ENCODE measurements at regions not wholly inside any gene's neighbourhood (a gene's known extent, or its start where the extent isn't known, plus 50 kb on each side); places are given as distances from the start of the nearest gene placed in this dataset.

- TF ChIP-seq REST (IDR thresholded peaks at IDR 0.05; ENCODE audit: low read depth, low read length) = no peak
- no peak for TF ChIP-seq NKRF (conservative IDR thresholded peaks at IDR 0.05)
- no peak for TF ChIP-seq KLF5 (IDR thresholded peaks at IDR 0.05; ENCODE audit: partially characterized antibody)
- TF ChIP-seq NFXL1 (IDR thresholded peaks at IDR 0.05; ENCODE audit: borderline replicate concordance) = no peak
Observed at GRCh38 chr17:56098746-56099145, 54.5 kb upstream of the ANKFN1 start (continued).

- POLR2A ChIA-PET = no interaction called here
- Histone ChIP-seq H3K27me3 (replicated peaks in 1 of 2; ENCODE audit: control insufficient read depth in 2 of 2, insufficient read depth in 2 of 2, low read length in 1 of 2) (no peaks in the 10 kb centered on the region), H3K9ac (ENCODE audit: control insufficient read depth, insufficient read depth, low read length) (no peak overlapping the region), H3K4me2 (ENCODE audit: control insufficient read depth, insufficient read depth) (no peak overlapping the region), H3K4me3 (no peak overlapping the region), H3K79me2 (ENCODE audit: control insufficient read depth, insufficient read depth, low read length) (no peaks in the 10 kb centered on the region), H3K27ac (ENCODE audit: control insufficient read depth, insufficient read depth) (no peak overlapping the region), H3K9me3 (replicated peaks; ENCODE audit: control insufficient read depth, insufficient read depth, low read length) (no peaks in the 10 kb centered on the region), H3K4me1 (ENCODE audit: control insufficient read depth, insufficient read depth, low read length) (no peaks in the 10 kb centered on the region), H4K20me1 (ENCODE audit: control insufficient read depth, insufficient read depth) (no peaks in the 10 kb centered on the region), H3K36me3 (ENCODE audit: control insufficient read depth in 2 of 2, insufficient read depth in 2 of 2, low read length in 1 of 2) (no peaks in the 10 kb centered on the region), H2AFZ (ENCODE audit: control insufficient read depth, low read depth, low read length) (no peak overlapping the region)
- ATAC-seq (no peak), FAIRE-seq (no peak), DNase-seq (ENCODE audit: low read depth, low spot score) (no peak)
- in situ Hi-C loops (cut with MboI) (no loop called here), intact Hi-C loops (cut with micrococcal nuclease; ENCODE audit: unreplicated experiment) (no loop called here)
- SMC1A ChIA-PET (ENCODE audit: uncharacterized antibody, unreplicated experiment) = no interaction called here
- no TSS peak for BruUV-seq (replicated peaks)
- 29% methylated on average over 5 of the region's 5 CpGs for WGBS (ENCODE audit: insufficient coverage, insufficient replicate concordance, low lambda C conversion rate, missing lambda C conversion rate)
- RAD21 ChIA-PET (ENCODE audit: unreplicated experiment) = no interaction called here
- CTCF ChIA-PET = no interaction called here
- TF ChIP-seq EP300 (IDR thresholded peaks at IDR 0.05; ENCODE audit: borderline replicate concordance in 1 of 2, control insufficient read depth in 1 of 2, low read depth in 2 of 2, low read length in 2 of 2) = no peak
- no peak for TF ChIP-seq POLR2AphosphoS2 (IDR thresholded peaks at IDR 0.05; ENCODE audit: low read depth, low read length)
- TF ChIP-seq MYB (IDR thresholded peaks at IDR 0.05; ENCODE audit: borderline replicate concordance, low read depth, low read length) = no peak
- TF ChIP-seq EZH2 (IDR thresholded peaks at IDR 0.05; ENCODE audit: borderline replicate concordance, control insufficient read depth, low read depth, low read length) = no peak
- no peak for TF ChIP-seq MEF2B (IDR thresholded peaks at IDR 0.05; ENCODE audit: partially characterized antibody, poor library complexity, severe bottlenecking)
- no peak for TF ChIP-seq RUNX3 (IDR thresholded peaks at IDR 0.05; ENCODE audit: low read length)
- TF ChIP-seq PBX3 (IDR thresholded peaks at IDR 0.05; ENCODE audit: insufficient replicate concordance, low read depth, low read length) = no peak
- TF ChIP-seq ZBTB33 (IDR thresholded peaks at IDR 0.05) = no peak
- TF ChIP-seq NR2F1 (conservative IDR thresholded peaks at IDR 0.05) = no peak
Observed at GRCh38 chr17:56099649-56100048, 53.6 kb upstream of the ANKFN1 start.
